Mucosa of descending colon (tissue), 3 donors: ENCODE measurements at regions not wholly inside any gene's neighbourhood (a gene's known extent, or its start where the extent isn't known, plus 50 kb on each side); places are given as distances from the start of the nearest gene placed in this dataset.
A peak's percentile ranks its signal among the peaks of the same experiment; 100 is the strongest.

Source experiments
- ATAC-seq: fragments of 200-7000 bp; cut with Tn5 transposase; one replicate; pipeline ENCODE4 v1.9.1; 2020; ENCODE audit warnings: mild to moderate bottlenecking, moderate library complexity
- DNase-seq, 3 donors: peaks; one replicate each; pipeline ENCODE4 v3.0.0-alpha.2; 2020
- H3K36me3 ChIP-seq: fragments of 200-600 bp; one replicate; pipeline ENCODE4 v1.8.0; 2021; ENCODE audit warnings: low read depth, mild to moderate bottlenecking
- H3K4me1 ChIP-seq: fragments of 200-600 bp; one replicate; pipeline ENCODE4 v1.8.0; 2021; ENCODE audit warnings: low read depth, mild to moderate bottlenecking
- H3K4me3 ChIP-seq: fragments of 200-600 bp; one replicate; pipeline ENCODE4 v1.8.0; 2021; ENCODE audit warnings: mild to moderate bottlenecking
- H3K9me3 ChIP-seq: fragments of 200-600 bp; one replicate; pipeline ENCODE4 v1.8.0; 2021; ENCODE audit warnings: mild to moderate bottlenecking
- intact Hi-C, 2 donors: fragments of 100-400 bp; cut with DNase I in 1 of 2; cut with micrococcal nuclease in 1 of 2; formaldehyde crosslinking; loops; one replicate each; pipeline versions ENCODE4 v1.11.0 to v1.11.1; 2022; cut with DNase I, micrococcal nuclease
- TF ChIP-seq, protein P1 (sequence below): fragments of 200-600 bp; IDR thresholded peaks from one replicate; pipeline ENCODE4 v1.8.0; 2022; ENCODE audit warnings: antibody characterized with exemption, mild to moderate bottlenecking
- donor health status: DM: no; HTN: no; CAD: no; lungs with moderate emphysema.
- donor health status: DM: no; HTN: no; CAD: no.
- donor health status: DM: no; HTN: yes; CAD: no.

DNA sequence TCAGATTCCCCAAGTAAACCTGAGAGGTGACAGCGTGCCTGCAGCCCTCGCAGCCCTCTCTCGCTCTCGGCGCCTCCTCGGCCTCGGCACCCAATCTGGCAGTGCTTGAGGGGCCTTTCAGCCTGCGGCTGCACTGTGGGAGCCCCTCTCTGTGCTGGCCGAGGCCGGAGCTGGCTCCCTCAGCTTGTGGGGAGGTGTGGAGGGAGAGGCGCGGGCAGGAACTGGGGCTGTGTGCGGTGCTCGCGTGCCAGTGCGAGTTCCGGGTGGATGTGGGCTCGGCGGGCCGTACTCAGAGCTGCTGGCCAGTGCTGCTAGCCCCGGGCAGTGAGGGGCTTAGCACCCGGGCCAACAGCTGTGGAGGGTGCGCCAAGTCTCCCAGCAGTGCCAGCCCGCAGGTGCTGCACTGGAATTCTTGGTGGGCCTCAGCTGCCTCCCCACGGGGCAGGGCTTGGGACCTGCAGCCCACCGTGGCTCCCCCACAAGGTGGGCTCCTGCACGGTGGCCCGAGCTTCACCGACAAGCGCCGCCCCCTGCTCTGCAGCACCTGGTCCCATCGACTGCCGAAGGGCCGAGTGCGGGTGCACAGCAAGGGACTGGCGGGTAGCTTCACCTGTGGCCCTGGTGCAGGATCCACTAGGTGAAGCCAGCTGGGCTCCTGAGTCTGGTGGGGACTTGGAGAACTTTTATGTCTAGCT lies 809.7 kb upstream of the ADGRB3 start:
- intact Hi-C loops: no loop called here
- no peaks in the 10 kb centered on the region for H3K36me3 ChIP-seq
- H3K4me1 ChIP-seq: no peaks in the 10 kb centered on the region
- no peak for ATAC-seq
- H3K4me3 ChIP-seq: no peak overlapping the region
- peaks cover 47% of the 10 kb centered on the region for H3K9me3 ChIP-seq
- DNase-seq: peak in 1 of 3 donors; percentile 45
- TF ChIP-seq, protein P1, sequence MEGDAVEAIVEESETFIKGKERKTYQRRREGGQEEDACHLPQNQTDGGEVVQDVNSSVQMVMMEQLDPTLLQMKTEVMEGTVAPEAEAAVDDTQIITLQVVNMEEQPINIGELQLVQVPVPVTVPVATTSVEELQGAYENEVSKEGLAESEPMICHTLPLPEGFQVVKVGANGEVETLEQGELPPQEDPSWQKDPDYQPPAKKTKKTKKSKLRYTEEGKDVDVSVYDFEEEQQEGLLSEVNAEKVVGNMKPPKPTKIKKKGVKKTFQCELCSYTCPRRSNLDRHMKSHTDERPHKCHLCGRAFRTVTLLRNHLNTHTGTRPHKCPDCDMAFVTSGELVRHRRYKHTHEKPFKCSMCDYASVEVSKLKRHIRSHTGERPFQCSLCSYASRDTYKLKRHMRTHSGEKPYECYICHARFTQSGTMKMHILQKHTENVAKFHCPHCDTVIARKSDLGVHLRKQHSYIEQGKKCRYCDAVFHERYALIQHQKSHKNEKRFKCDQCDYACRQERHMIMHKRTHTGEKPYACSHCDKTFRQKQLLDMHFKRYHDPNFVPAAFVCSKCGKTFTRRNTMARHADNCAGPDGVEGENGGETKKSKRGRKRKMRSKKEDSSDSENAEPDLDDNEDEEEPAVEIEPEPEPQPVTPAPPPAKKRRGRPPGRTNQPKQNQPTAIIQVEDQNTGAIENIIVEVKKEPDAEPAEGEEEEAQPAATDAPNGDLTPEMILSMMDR: no peak

DNA sequence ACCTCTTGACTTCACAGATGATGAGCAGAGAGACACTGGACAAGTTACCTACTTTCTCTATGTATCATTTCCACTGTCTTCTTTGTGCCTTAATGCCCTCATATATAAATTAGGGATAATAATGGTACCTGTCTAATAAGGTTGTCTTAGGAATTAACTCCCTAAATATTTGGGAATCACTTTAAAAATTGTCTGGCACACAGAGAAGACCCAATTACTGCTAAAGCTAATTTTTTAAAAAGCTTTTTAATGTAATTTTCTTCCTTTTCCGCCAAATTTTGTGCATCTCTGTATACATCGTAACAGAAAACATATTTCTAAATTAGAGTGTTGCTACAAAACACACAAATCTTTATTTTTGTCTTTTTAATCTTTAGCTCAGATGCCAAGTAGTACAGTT lies 816.8 kb upstream of the ADGRB3 start:
- DNase-seq: no peak
- intact Hi-C loops: no loop called here
- peaks cover 68% of the 10 kb centered on the region for H3K9me3 ChIP-seq
- H3K4me3 ChIP-seq: no peak overlapping the region
- ATAC-seq: no peak
- H3K36me3 ChIP-seq: no peaks in the 10 kb centered on the region
- TF ChIP-seq, protein P1: no peak
- H3K4me1 ChIP-seq: no peaks in the 10 kb centered on the region

DNA sequence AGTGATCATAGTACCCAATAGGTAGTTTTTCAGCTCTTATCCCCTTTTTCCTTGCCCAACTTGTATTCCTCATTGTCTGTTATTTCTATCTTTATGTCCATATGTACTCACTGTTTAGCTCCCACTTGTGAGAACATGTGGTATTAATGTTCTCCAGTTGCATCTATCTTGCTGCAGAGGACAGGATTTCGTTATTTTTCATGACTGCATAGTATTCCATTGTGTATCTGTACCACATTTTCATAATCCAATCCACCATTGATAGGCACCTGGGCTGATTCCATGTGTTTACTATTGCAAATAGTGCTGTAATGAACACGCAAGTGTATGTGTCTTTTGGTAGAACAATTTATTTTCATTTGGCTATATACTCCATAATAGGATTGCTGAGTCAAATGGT lies 819.5 kb upstream of the ADGRB3 start:
- no peak for DNase-seq
- intact Hi-C loops: no loop called here

GRCh38 chr6:67814262-67814661 lies 820.8 kb upstream of the ADGRB3 start:
- intact Hi-C loops: no loop called here
- TF ChIP-seq, protein P1: no peak
- Histone ChIP-seq H3K36me3 (no peaks in the 10 kb centered on the region), H3K4me1 (no peaks in the 10 kb centered on the region), H3K9me3 (peaks cover 71% of the 10 kb centered on the region), H3K4me3 (no peak overlapping the region)
- no peak for DNase-seq
- ATAC-seq: no peak

More for the DNA sequence above, 819.5 kb upstream of the ADGRB3 start:
- no peak for ATAC-seq
- Histone ChIP-seq H3K4me1 (no peaks in the 10 kb centered on the region), H3K36me3 (no peaks in the 10 kb centered on the region), H3K9me3 (peaks cover 75% of the 10 kb centered on the region), H3K4me3 (no peak overlapping the region)
- TF ChIP-seq, protein P1: no peak

DNA sequence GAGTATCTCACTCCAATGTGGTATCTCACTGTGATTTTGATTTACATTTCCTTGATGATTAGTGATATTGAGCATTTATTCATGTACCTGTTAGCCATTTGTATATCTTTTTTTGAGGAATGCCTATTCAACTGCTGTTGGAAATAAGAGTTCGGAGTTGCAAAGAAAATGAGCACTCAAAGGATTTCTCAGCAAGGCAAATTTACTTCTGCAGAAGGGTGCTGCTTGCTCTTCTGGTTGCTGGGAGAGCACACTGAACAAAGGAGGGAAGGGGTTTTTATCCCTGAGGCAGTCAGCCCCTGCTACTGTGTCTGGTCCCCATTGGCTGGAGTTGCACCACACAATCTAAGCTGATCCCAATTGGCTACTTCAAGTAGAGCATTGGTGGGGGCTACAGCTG lies 822.4 kb upstream of the ADGRB3 start:
- TF ChIP-seq, protein P1: no peak
- H3K9me3 ChIP-seq: peaks cover 61% of the 10 kb centered on the region
- no peak for DNase-seq

GRCh38 chr6:67812125-67812524 lies 823.0 kb upstream of the ADGRB3 start:
- Histone ChIP-seq H3K36me3 (no peaks in the 10 kb centered on the region), H3K9me3 (peaks cover 55% of the 10 kb centered on the region), H3K4me1 (no peaks in the 10 kb centered on the region), H3K4me3 (no peak overlapping the region)
- intact Hi-C loops: no loop called here
- TF ChIP-seq, protein P1: no peak
- DNase-seq (no peak), ATAC-seq (no peak)

More for the DNA sequence above, 822.4 kb upstream of the ADGRB3 start:
- no peak for ATAC-seq
- Histone ChIP-seq H3K36me3 (no peaks in the 10 kb centered on the region), H3K4me1 (no peaks in the 10 kb centered on the region), H3K4me3 (no peak overlapping the region)
- intact Hi-C loops: no loop called here
